GM12892 (cell line): ENCODE measurements at regions not wholly inside any gene's neighbourhood (a gene's known extent, or its start where the extent isn't known, plus 50 kb on each side); places are given as distances from the start of the nearest gene placed in this dataset.

Source experiments
- DNase-seq: peaks from one replicate; pipeline ENCODE4 v3.0.0; 2011; ENCODE audit not compliant: insufficient read length
- FAIRE-seq: peaks from 2 replicates; lab custom pipeline; 2011; peaks lifted over from hg19 to GRCh38; lab: Jason Lieb, UNC
- POLR2A ChIP-seq: IDR thresholded peaks from 2 replicates; pipeline ENCODE4 v1.6.1; 2011; ENCODE audit warnings: low read depth, low read length, control low read depth
- POLR2AphosphoS5 ChIP-seq: IDR thresholded peaks from 2 replicates; pipeline ENCODE4 v1.6.1; 2011; ENCODE audit warnings: low read depth, low read length, control low read depth
- TAF1 ChIP-seq: IDR thresholded peaks from 2 replicates; pipeline ENCODE4 v1.6.1; 2011; ENCODE audit warnings: low read depth, mild to moderate bottlenecking, control low read depth, low read length, borderline replicate concordance

DNA sequence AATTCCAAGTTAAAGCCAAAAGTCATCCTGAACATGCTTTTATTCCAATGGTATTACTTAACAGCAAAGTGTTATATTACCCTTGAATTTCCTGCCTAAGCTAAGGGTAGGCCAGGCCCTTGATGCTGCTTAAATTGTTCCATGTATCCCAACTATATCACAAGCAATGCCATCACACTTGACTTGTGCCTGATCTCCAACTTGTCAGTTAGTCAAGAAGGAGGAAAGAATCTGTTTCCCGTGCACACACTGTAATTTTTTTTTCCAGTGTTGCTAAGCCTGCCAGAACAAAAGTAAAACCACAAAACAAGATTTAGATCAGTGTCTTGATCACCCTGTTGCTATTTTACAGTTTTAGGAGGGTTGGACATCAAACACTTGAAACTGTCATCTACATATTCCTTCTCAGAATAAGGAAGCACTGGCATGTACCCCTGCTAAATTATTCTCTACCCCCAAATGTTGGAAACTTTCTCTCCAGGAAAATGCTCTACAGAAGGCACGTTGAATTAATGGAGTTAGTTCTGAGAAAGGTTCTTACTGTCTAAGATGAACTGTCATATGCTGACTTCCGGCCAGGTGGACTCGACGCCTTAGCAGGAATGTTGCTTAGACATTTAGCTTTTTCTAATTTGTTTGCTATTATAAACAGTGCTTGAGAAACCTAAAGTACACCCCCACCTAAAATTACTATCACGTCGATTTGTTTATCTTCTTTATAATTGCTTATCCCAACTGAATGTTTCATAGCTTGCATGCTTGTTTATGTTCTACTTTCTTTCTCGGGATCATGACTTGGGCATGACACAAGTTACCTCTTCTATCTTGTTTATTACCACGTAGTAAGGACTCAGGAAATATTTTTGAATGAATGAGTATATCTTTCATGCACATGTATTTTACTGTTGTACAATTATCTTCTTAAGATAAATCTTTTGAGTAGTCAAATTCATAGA lies 105.5 kb upstream of the ZNF438 start:
- FAIRE-seq, result no peak
- DNase-seq, result no peak
- TF ChIP-seq TAF1 (no peak), POLR2AphosphoS5 (no peak), POLR2A (no peak)

DNA sequence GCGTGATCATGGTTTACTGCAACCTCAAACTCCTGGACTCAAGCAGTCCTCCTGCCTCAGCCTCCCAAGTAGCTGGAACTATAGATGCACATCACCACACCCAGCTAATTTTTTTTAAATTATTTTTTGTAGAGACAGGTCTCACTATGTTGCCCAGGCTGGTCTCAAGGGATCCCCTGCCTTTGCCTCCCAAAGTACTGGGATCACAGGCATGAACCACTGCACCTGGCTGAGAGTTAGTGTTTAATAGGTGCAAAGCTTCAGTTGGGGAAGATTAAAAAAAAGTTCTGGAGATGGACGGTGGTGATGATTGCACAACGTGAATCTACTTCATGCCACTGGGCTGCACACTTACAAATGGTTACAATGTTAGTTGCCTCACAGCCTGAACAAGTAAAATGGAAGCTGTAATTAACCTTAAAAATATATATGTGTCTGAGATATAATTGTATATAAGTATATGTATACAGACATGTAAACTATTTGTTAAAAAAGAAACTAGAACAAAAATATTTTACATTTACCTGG lies 106.4 kb upstream of the ZNF438 start:
- TF ChIP-seq TAF1, result no peak
- no peak for TF ChIP-seq POLR2AphosphoS5
- no peak for TF ChIP-seq POLR2A
- DNase-seq, result no peak
- FAIRE-seq, result no peak

DNA sequence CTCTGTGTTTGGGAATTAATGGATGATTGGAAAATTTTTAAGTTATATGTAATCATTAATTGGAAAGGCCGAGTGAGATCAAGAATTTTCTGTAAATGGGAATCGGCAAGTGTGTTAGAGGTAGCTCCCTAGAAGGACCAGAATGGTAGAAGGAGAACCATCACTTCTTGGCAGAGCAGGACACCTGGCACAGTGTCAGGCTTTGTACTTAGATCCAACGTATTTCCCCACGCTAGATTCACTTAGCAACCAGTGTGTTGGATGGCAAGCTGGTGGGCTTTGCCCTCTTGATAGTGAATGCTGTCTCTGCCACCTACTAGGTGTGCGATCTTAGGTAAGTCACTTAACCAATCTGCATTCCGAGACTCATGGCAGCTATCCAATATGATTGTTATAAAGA lies 107.8 kb upstream of the ZNF438 start:
- no peak for TF ChIP-seq POLR2AphosphoS5
- no peak for TF ChIP-seq POLR2A
- no peak for TF ChIP-seq TAF1
- FAIRE-seq (peak; percentile 9), DNase-seq (no peak)

DNA sequence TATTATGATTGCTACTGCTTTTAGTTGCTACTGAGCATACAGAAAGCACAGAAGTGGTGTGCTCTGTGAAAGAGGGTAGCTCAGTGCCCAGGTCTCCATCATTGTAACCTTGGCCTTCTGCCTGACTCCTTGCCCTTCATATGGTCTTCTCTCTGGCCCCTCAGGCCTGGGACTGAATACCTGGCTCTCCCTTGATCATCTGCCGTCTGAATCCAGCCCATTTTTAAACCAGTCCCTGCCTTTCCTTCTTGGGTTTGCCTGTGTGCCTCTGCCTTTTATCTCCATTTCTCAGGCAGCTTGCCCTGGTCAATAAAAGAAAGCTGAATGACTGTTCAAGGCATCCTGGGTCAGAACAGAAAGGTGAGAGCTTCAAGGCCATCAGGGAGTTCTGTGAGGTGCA lies 109.1 kb upstream of the ZNF438 start:
- TF ChIP-seq POLR2A (no peak), POLR2AphosphoS5 (no peak), TAF1 (no peak)
- FAIRE-seq, result no peak

DNA sequence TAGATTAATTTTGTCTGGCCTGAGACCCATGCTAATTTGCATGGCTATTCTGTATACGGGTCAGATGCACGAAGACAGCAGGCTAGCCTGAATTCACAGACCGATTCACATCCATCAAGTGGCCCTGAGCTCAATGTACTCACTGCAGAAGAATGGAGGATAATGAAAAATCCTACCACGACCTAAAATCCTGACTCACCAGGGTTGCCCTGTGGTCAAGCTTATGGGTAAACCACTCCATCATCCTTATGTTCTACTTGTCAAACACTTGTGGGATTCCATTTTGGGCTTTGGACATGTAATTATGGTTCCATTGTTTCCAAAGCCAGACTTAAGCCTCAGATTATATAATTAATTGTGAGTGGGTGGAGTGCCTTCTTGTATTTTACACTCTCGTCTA lies 110.4 kb upstream of the ZNF438 start:
- TF ChIP-seq POLR2AphosphoS5, result no peak
- no peak for TF ChIP-seq POLR2A
- no peak for TF ChIP-seq TAF1
- DNase-seq, result no peak
- FAIRE-seq, result no peak

More for the DNA sequence above, 109.1 kb upstream of the ZNF438 start:
- DNase-seq, result no peak

DNA sequence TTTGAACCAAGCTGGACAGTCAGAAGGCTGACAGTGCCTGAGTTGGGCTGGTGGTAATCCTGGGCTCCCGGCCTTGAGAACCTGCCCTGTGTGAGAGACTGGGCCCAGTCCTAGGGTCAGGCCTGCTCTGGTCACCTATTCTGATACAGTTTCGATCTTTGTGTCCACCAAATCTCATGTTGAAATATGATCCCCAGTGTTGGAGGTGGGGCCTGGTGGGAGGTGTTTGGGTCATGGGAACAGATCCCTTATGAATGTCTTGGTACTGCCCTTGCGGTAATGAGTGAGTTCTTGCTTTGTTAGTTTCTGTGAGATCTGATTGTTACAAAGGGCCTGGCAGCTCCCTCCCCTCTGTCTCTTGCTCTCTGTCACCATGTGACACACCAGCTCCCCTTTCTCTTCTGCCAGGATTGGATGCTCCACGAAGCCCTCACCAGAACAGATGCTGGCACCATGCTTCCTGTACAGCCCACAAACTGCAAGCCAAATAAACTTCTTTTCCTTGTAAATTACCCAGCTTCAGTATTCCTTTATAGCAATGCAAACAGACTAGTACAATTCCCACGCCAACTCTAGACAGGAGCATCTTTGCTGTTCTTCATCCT lies 111.8 kb upstream of the ZNF438 start:
- TF ChIP-seq POLR2AphosphoS5, result no peak
- no peak for TF ChIP-seq POLR2A
- TF ChIP-seq TAF1, result no peak
- FAIRE-seq (no peak), DNase-seq (no peak)

DNA sequence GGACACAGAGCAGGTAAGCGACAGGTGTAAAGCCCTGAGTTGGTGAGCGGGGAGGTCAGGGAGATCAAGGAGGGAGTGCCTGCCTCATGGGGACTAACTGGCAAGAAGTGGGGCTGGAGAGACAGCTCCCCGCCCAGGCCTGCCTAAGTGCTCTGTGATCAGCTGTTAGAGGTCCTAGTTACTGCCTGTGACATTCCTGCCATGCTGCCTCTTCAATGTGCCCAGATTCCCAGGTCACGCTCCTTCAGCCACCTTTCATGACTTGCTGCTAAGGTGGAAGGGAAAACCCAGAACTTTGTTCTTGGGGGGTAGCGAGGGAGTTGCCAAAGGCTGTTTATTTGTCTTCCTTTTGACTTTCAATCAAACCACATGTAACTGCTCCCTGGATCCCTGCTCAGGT lies 114.3 kb upstream of the ZNF438 start:
- no peak for FAIRE-seq
- no peak for DNase-seq

DNA sequence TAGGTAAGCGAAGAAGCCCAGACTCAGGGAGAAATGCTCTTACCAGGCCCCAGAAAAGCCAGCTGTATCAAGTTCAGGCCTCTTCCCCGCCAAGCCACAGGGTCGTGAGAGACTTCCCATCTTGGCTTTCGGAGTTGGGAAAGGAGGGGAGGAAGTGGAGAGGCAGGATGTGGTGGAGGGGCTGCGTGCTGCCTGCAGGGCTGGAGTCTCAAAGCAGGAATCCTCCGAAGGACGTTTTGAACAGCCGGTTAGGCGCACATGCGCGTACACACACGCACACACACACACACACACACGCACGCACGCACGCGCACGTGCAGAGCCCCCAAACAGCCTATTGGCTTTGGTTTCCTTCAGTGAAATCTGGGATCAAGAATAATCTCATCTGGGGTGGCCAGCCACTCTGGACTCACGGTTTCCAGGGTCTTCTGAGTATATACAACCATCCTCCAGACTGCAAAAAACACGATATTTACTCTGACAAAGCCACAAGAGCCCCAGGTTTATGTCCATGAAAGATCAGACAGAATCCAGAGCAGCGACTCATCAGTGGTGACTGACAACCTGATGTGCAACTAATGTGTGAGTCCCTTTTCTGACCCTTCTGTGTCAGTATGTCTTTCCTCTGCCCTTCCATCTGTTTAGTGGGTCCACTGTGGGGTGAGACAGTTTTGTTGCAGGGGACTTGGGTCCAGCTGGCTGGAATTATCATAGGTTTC lies 115.0 kb upstream of the ZNF438 start:
- TF ChIP-seq TAF1 (no peak), POLR2A (no peak), POLR2AphosphoS5 (no peak)
- FAIRE-seq (no peak), DNase-seq (no peak)

More for the DNA sequence above, 114.3 kb upstream of the ZNF438 start:
- TF ChIP-seq POLR2AphosphoS5 (no peak), POLR2A (no peak), TAF1 (no peak)

DNA sequence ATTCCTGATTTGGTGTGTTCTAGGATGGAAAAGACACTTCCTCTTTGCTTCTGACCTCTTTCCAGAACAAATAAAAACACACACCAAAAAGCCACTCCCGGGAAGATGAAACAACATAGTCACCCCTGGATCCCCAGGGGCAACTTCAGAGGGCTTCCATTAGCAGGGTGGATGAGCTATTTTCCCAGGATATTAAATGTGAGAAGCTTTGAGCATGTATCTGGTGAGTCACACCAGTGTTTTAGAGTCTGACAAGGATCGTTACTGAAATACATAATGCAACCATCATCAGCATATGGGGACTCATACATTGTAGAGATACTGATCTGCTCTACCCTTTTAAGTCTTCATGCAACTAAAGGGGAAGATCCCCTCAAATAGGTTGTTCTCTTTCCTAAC lies 115.5 kb upstream of the ZNF438 start:
- FAIRE-seq (no peak), DNase-seq (no peak)
- TF ChIP-seq TAF1, result no peak
- no peak for TF ChIP-seq POLR2A
- TF ChIP-seq POLR2AphosphoS5, result no peak

DNA sequence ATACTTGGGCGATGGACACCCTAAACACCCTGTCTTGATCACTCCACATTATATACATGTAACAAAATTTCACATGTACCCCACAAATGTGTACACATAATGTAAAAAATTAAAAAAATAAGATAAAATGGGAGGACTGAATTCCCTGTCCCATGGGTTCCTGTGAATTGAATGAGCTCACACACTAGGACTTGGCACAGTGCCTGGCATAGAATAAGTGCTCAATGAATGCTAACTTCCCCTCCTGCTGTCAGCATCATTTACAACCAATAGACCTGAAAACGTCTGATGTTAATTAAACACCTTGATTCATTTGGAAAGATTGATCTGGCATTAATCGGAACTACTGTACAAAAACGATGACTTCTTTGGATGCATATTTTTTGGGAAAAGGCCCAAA lies 117.3 kb upstream of the ZNF438 start:
- TF ChIP-seq POLR2A (no peak), POLR2AphosphoS5 (no peak), TAF1 (no peak)
- DNase-seq (no peak), FAIRE-seq (no peak)

DNA sequence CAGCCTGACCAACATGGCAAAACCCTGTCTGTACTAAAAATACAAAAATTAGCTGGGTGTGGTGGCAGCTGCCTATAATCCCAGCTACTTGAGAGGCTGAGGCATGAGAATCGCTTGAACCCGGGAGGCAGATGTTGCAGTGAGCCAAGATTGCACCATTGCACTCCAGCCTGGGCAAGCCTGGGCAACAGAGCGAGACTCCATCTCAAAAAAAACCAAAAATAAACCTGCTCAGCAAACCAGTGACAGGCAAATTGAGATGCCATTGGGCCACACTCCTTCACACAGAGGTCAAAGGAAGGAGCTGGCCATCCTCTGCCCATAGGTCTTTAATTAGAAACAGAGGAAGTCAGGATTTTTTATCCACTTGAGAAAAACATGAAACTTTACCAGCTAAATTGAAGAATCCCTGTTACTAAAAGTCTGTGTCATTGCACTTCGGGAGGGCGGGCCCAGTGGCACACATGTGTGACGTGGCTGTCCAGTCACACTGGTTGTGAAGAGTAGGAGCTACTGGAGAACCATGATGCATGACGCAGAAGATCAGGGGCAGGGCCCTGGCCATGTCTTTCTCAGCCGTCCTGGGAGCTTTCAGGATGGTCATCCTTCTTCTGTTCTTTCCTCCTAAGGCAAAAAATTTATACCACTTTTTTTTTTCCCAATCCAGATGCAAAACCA lies 118.3 kb upstream of the ZNF438 start:
- no peak for FAIRE-seq
- no peak for TF ChIP-seq POLR2A
- no peak for TF ChIP-seq POLR2AphosphoS5
- TF ChIP-seq TAF1, result no peak
- DNase-seq, result no peak

DNA sequence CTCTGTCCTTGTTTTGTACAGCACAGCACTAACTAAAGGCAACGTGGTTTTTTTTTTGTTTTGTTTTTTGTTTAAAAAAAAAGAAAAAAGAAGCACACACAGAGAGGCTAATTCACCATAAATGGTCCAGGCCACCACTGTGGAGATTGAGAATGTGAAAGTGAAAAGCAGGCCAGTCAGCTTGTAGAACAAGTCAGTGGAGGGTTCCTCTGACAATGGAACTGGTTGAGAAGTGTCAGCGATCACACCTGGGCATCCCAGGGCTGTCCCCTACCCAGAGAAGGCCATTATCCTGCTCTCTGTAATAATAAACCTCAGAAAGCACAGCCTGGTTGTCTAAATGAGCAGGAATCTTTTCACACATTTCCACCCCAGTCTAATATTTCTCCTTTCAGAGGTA lies 119.6 kb upstream of the ZNF438 start:
- no peak for DNase-seq
- no peak for TF ChIP-seq POLR2A
- TF ChIP-seq POLR2AphosphoS5, result no peak
- TF ChIP-seq TAF1, result no peak
- FAIRE-seq, result peak; percentile 56
